GM23338 (cell line): ENCODE measurements at regions not wholly inside any gene's neighbourhood (a gene's known extent, or its start where the extent isn't known, plus 50 kb on each side); places are given as distances from the start of the nearest gene placed in this dataset.

Experiments used
- ATAC-seq: fragments of 200-7000 bp; cut with Tn5 transposase; 3 replicates; pipeline ENCODE4 v1.9.1; 2020
- DNase-seq: peaks from one replicate; pipeline ENCODE4 v3.0.0-alpha.2; 2015; ENCODE audit warnings: low spot score
- H2AFZ ChIP-seq: fragments of 200-600 bp; sonication (generic); 2 replicates; pipeline ENCODE4 v1.8.0; 2016; ENCODE audit warnings: antibody characterized with exemption, mild to moderate bottlenecking, moderate library complexity
- H3F3A ChIP-seq: fragments of 200-600 bp; sonication (generic); replicated peaks from 2 replicates; pipeline ENCODE4 v1.8.0; 2017; ENCODE audit warnings: antibody characterized with exemption, mixed run types, low read depth
- H3K27ac ChIP-seq: fragments of 200-600 bp; sonication (generic); 2 replicates; pipeline ENCODE4 v1.6.1; 2016; ENCODE audit warnings: low read depth
- H3K27me3 ChIP-seq: fragments of 200-600 bp; sonication (generic); 2 replicates; pipeline ENCODE4 v1.8.0; 2016; ENCODE audit warnings: mild to moderate bottlenecking, mixed run types, moderate library complexity; ENCODE audit not compliant: insufficient read depth
- H3K36me3 ChIP-seq: fragments of 200-600 bp; sonication (generic); 2 replicates; pipeline ENCODE4 v1.8.0; 2016; ENCODE audit warnings: mild to moderate bottlenecking; ENCODE audit not compliant: insufficient read depth
- H3K4me1 ChIP-seq: fragments of 200-600 bp; sonication (generic); 2 replicates; pipeline ENCODE4 v1.8.0; 2016; ENCODE audit warnings: mild to moderate bottlenecking, moderate library complexity; ENCODE audit not compliant: insufficient read depth
- H3K4me2 ChIP-seq: fragments of 200-600 bp; sonication (generic); 2 replicates; pipeline ENCODE4 v1.7.1; 2017; ENCODE audit warnings: mixed run types
- H3K4me3 ChIP-seq: fragments of 200-600 bp; sonication (generic); 2 replicates; pipeline ENCODE4 v1.6.1; 2016; ENCODE audit warnings: mixed run types
- H3K79me2 ChIP-seq: fragments of 200-600 bp; sonication (generic); replicated peaks from 2 replicates; pipeline ENCODE4 v1.8.0; 2017; ENCODE audit warnings: mild to moderate bottlenecking; ENCODE audit not compliant: insufficient read depth
- H3K9me2 ChIP-seq: fragments of 200-600 bp; sonication (generic); 2 replicates; pipeline ENCODE4 v1.8.0; 2017; ENCODE audit not compliant: insufficient read depth
- H4K20me1 ChIP-seq: fragments of 200-600 bp; sonication (generic); replicated peaks from 2 replicates; pipeline ENCODE4 v1.8.0; 2017; ENCODE audit warnings: mild to moderate bottlenecking; ENCODE audit not compliant: insufficient read depth
- H3K27ac Mint-ChIP-seq: 2 replicates; pipeline ENCODE4 v1.8.0; 2020; ENCODE audit warnings: inconsistent platforms, mild to moderate bottlenecking, moderate library complexity, mixed read lengths
- H3K27me3 Mint-ChIP-seq: 3 replicates; pipeline ENCODE4 v1.8.0; 2022; ENCODE audit warnings: low read depth, mild to moderate bottlenecking, moderate library complexity, mixed read lengths, inconsistent platforms; ENCODE audit not compliant: insufficient read depth, poor library complexity
- H3K36me3 Mint-ChIP-seq: 3 replicates; pipeline ENCODE4 v1.8.0; 2021; ENCODE audit warnings: low read depth, mild to moderate bottlenecking, inconsistent platforms, moderate library complexity, mixed read lengths
- H3K4me1 Mint-ChIP-seq: 3 replicates; pipeline ENCODE4 v1.8.0; 2020; ENCODE audit warnings: mild to moderate bottlenecking, inconsistent platforms, mixed read lengths
- H3K4me3 Mint-ChIP-seq: 3 replicates; pipeline ENCODE4 v1.8.0; 2021; ENCODE audit warnings: moderate library complexity, mild to moderate bottlenecking, inconsistent platforms, mixed read lengths
- H3K9me3 Mint-ChIP-seq: 3 replicates; pipeline ENCODE4 v1.8.0; 2020; ENCODE audit warnings: moderate library complexity, mild to moderate bottlenecking, inconsistent platforms, mixed read lengths
- CREB1 ChIP-seq: fragments of 250-450 bp; sonication (Bioruptor Pico); IDR thresholded peaks from 2 replicates; pipeline ENCODE4 v1.5.0; 2020; ENCODE audit warnings: low read depth, mild to moderate bottlenecking, moderate library complexity
- ETS1 ChIP-seq: IDR thresholded peaks from 2 replicates; pipeline ENCODE4 v1.6.1; 2016; ENCODE audit warnings: antibody characterized with exemption
- EZH2 ChIP-seq: fragments of 200-600 bp; sonication (generic); IDR thresholded peaks from one replicate; pipeline ENCODE4 v1.8.0; 2017; ENCODE audit warnings: antibody characterized with exemption, mild to moderate bottlenecking, low read depth; ENCODE audit not compliant: unreplicated experiment
- EZH2phosphoT487 ChIP-seq: fragments of 200-600 bp; sonication (generic); IDR thresholded peaks from one replicate; pipeline ENCODE4 v1.8.1; 2018; ENCODE audit warnings: antibody characterized with exemption; ENCODE audit not compliant: unreplicated experiment
- JUNB ChIP-seq: IDR thresholded peaks from one replicate; pipeline ENCODE4 v1.6.1; 2016; ENCODE audit warnings: antibody characterized with exemption; ENCODE audit not compliant: unreplicated experiment
- NANOG ChIP-seq: IDR thresholded peaks from 2 replicates; pipeline ENCODE4 v1.6.1; 2016; ENCODE audit warnings: antibody characterized with exemption, borderline replicate concordance
- POLR2AphosphoS5 ChIP-seq: IDR thresholded peaks from 2 replicates; pipeline ENCODE4 v1.6.1; 2016; ENCODE audit warnings: antibody characterized with exemption, low read depth
- REST ChIP-seq: IDR thresholded peaks from one replicate; pipeline ENCODE4 v1.6.1; 2018; ENCODE audit warnings: antibody characterized with exemption; ENCODE audit not compliant: unreplicated experiment
- STAT1 ChIP-seq: IDR thresholded peaks from one replicate; pipeline ENCODE4 v1.6.1; 2016; ENCODE audit warnings: antibody characterized with exemption; ENCODE audit not compliant: unreplicated experiment
- ZNF114 ChIP-seq: fragments of 250-450 bp; sonication (Bioruptor Pico); IDR thresholded peaks from 2 replicates; pipeline ENCODE4 v1.5.0; 2020; ENCODE audit warnings: mild to moderate bottlenecking, moderate library complexity
- ZNF331 ChIP-seq: fragments of 250-450 bp; sonication (Bioruptor Pico); IDR thresholded peaks from 2 replicates; pipeline ENCODE4 v1.5.0; 2020; ENCODE audit warnings: low read depth, mild to moderate bottlenecking, moderate library complexity
- TF ChIP-seq, protein P1 (sequence below), 2 experiments: fragments of 200-600 bp in 1 of 2; sonication (generic) in 1 of 2; conservative IDR thresholded peaks; 2 replicates each; pipeline versions ENCODE4 v1.5.1 to v1.6.1; 2016 to 2017; ENCODE audit warnings: antibody characterized with exemption in 2 of 2, low read depth in 2 of 2, mild to moderate bottlenecking in 2 of 2, moderate library complexity in 1 of 2

- TF ChIP-seq REST: no peak
- no peak for TF ChIP-seq CREB1 (CRISPR knock-in tag)
- TF ChIP-seq, protein P1, sequence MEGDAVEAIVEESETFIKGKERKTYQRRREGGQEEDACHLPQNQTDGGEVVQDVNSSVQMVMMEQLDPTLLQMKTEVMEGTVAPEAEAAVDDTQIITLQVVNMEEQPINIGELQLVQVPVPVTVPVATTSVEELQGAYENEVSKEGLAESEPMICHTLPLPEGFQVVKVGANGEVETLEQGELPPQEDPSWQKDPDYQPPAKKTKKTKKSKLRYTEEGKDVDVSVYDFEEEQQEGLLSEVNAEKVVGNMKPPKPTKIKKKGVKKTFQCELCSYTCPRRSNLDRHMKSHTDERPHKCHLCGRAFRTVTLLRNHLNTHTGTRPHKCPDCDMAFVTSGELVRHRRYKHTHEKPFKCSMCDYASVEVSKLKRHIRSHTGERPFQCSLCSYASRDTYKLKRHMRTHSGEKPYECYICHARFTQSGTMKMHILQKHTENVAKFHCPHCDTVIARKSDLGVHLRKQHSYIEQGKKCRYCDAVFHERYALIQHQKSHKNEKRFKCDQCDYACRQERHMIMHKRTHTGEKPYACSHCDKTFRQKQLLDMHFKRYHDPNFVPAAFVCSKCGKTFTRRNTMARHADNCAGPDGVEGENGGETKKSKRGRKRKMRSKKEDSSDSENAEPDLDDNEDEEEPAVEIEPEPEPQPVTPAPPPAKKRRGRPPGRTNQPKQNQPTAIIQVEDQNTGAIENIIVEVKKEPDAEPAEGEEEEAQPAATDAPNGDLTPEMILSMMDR (conservative IDR thresholded peaks at IDR 0.05; ENCODE audit: low read depth in 2 of 2): no peak
- no peak for TF ChIP-seq ZNF331 (CRISPR knock-in tag)
- no peak for TF ChIP-seq NANOG
- no peak for TF ChIP-seq EZH2
- TF ChIP-seq ZNF114 (CRISPR knock-in tag): no peak
- no peak for TF ChIP-seq JUNB
- no peak for TF ChIP-seq ETS1
- TF ChIP-seq POLR2AphosphoS5: no peak
- TF ChIP-seq EZH2phosphoT487: no peak
Observed at GRCh38 chr2:207416900-207417299, 112.9 kb upstream of the CREB1 start (continued).

GRCh38 chr2:207417301-207417718, 112.5 kb upstream of the CREB1 start:
- Histone ChIP-seq H3K9me2 (no peaks in the 10 kb centered on the region; the same call in 1 of the 2 replicates), H3K79me2 (no peaks in the 10 kb centered on the region), H3K4me2 (0 out of 2 replicates have a peak overlapping the region, but pooled peaks have one; percentile 16), H3K27me3 (no peaks in the 10 kb centered on the region), H2AFZ (no peak overlapping the region), H3K27ac (no peak overlapping the region), H3F3A (no peaks in the 10 kb centered on the region), H4K20me1 (no peaks in the 10 kb centered on the region), H3K4me1 (peaks cover 41% of the 10 kb centered on the region), H3K36me3 (no peaks in the 10 kb centered on the region), H3K4me3 (no peak overlapping the region)
- Mint-ChIP-seq H3K36me3 (no peaks in the 10 kb centered on the region), H3K27ac (no peak overlapping the region), H3K27me3 (no peaks in the 10 kb centered on the region), H3K9me3 (no peaks in the 10 kb centered on the region), H3K4me3 (no peak overlapping the region), H3K4me1 (peaks cover 37% of the 10 kb centered on the region)
- no peak for ATAC-seq
- DNase-seq: no peak
- no peak for TF ChIP-seq ETS1
- no peak for TF ChIP-seq REST
- no peak for TF ChIP-seq STAT1
